ENCODE measurements at regions not wholly inside any gene's neighbourhood (a gene's known extent, or its start where the extent isn't known, plus 50 kb on each side); places are given as distances from the start of the nearest gene placed in this dataset.

DNA sequence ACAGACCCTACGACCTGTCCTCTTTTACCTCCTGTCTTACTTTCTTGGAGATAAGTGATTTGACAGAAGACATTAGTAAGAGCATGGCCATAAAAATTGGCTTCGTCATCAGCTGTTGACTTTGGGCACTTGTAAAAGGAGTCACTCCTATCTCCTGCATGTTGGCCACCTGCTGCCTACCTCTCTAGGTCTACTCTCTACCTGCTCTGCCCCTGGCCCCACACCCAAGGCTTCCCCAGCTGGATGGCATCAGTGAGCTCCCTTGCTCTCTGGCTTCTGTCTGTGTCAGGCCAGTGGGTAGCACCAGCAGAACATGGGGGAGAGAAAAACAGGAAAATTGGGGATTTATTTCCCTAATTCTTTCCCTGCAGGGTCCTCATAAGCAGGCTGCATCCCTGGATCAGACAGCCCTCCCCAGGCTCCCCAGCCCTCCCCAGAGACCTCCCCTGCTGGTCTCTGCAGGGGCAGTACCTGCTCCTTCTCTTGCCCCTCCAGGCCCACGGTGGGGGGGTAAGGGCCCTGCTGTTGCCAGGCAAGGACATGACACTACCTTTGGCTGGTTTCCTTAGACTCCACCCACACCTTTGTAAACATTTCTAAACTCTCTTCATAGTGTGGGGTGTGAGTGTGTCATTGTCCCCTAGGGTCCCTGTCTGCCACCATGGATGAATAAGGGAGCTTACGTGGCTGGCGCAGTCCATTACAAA lies 157.0 kb upstream of the NECTIN1 start:
- TF ChIP-seq, protein P1, sequence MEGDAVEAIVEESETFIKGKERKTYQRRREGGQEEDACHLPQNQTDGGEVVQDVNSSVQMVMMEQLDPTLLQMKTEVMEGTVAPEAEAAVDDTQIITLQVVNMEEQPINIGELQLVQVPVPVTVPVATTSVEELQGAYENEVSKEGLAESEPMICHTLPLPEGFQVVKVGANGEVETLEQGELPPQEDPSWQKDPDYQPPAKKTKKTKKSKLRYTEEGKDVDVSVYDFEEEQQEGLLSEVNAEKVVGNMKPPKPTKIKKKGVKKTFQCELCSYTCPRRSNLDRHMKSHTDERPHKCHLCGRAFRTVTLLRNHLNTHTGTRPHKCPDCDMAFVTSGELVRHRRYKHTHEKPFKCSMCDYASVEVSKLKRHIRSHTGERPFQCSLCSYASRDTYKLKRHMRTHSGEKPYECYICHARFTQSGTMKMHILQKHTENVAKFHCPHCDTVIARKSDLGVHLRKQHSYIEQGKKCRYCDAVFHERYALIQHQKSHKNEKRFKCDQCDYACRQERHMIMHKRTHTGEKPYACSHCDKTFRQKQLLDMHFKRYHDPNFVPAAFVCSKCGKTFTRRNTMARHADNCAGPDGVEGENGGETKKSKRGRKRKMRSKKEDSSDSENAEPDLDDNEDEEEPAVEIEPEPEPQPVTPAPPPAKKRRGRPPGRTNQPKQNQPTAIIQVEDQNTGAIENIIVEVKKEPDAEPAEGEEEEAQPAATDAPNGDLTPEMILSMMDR (IDR thresholded peaks at IDR 0.05): no peak
- TF ChIP-seq POLR2AphosphoS5 (IDR thresholded peaks at IDR 0.05; ENCODE audit: insufficient read depth in 1 of 2, low read depth in 1 of 2): no peak
- TF ChIP-seq POLR2A (IDR thresholded peaks at IDR 0.05): no peak
